G401 (cell line): ENCODE measurements at regions not wholly inside any gene's neighbourhood (a gene's known extent, or its start where the extent isn't known, plus 50 kb on each side); places are given as distances from the start of the nearest gene placed in this dataset.
A peak's percentile ranks its signal among the peaks of the same experiment; 100 is the strongest.

ENCODE experiments used
- DNase-seq: peaks from one replicate; pipeline ENCODE4 v3.0.0-alpha.2; 2015; ENCODE audit warnings: low spot score
- in situ Hi-C: cut with HindIII; loops from 2 replicates; pipeline ENCODE4 v1.10.0; 2016; ENCODE audit warnings: low sequenced_read_pairs, mixed read lengths

DNA sequence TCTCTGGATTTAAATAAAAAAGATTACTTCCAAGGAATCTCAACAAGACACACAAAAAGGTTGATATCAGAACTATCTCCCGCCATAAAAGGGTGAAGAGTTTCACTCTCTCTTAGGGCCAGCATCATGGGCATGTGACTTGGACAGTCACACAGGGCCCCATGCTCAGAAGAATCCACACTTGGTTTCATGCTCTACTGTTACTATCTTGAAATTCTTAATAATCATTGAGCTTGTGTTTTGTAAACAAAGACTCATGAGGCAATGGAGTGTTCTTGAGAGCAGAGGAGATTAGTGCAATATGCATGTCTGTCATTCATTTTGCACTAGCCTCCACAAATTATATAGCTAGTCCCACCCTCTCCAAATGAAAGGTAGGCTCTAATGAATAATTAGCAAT lies 58.4 kb downstream of the HMHB1 start:
- in situ Hi-C loops: no loop called here
- no peak for DNase-seq

DNA sequence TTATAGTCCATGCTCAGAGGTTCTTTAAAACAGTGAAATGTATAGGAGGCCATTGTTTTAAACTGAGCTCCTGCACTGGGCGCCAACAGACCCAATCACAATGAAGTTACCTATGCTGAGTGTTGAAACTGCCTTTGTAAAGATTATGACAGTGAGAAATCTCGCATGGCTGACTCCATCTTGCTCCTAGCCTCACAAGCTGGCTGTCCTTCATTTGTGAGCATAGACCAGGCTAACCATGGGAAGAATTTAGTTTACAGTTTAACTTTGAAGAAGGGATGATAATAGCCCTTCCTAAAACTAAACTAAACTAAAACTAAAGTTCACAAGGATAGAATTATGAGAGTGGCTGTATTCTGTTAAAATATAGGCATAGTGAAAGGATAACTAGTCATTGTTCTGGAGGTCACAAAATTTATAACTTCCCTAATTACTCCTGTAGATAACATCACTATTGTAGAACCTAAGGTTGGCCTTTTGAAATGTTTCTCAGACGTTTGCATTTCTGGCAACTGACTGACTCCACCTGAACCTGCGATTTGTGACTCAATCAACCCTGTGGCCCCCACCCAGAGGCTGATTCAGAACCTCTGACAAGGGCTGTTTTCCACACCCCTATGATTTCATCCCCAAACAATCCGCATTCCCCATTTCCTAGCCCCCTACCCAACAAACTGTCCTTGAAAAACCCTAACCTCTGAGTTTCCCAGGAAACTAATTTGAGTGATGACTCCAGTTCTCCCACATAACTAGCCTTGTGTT lies 59.1 kb downstream of the HMHB1 start:
- in situ Hi-C loops: no loop called here
- no peak for DNase-seq

DNA sequence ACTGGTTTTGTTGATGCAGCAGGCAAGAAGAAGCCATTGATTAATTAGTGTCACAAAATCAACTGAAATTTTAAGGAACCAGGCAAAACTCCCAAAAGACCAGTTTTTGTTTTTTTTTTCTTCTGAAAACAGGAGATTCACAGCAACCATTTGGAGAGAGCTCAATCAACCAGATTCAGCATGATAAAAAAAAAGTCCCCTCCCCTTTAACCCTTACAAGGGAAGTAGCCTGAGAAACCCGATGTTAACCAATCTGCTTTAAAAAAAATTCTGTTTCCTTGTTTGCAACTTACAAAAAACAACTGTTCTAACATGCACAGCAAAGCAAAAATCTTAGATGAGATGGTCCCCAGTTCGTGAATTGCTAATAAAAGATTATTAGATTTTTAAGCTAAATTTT lies 59.7 kb downstream of the HMHB1 start:
- in situ Hi-C loops: no loop called here
- DNase-seq: no peak

DNA sequence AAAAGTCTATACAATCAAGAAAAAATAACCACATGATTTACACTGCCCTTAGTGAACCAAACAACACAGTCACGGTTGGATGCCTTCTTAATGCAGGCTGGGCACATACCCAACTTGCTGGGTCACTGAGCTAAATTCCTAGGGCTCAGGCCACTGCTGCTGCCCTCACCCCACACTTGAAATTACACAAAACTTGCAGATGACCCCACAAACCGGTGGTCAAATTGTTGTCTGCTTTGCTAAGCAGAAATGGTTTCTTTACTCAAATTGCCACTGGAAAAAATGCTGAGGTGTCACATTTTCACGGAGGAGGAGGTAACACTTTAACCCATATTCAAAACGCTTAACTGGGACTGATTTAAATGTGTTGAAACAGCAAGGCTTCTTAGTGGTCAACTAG lies 62.4 kb downstream of the HMHB1 start:
- DNase-seq: peak; percentile 23
- in situ Hi-C loops: no loop called here

DNA sequence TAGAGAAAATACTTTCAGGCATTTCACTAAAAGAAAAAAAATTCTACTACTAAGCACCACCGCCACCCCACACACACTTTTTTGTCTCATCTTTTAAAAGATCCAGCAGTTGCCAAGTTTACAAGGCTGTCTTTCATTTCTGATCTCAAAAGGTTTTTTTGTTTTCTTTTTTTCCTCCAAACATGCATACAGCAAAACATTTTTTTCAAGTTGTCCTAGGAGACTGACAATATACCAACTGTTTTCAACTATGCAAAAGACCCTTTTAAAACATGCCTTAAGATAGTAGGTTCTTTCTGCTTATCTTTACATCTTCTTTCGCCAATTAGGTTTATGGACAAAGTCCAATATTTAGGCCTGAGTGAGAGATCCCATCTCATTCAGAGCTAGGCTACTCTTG lies 65.2 kb downstream of the HMHB1 start:
- in situ Hi-C loops: no loop called here
- no peak for DNase-seq

DNA sequence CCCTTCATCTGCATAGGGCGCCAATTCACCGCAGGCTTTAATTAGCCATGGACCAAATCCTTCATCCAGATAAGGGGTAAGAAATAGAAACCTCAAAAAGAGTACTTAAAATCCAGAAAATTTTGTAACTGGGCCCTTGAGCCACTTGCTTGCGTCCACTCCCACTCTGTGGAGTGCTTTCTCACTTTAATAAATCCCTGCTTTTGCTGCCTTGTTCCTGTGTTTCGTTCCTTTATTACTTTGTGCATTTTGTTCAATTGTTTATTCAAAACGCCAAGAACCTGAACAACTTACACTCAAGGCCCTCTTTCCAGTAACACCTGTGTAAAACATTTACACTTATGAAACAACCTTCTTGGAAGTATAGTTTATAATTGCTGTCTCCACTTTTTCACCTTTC lies 66.5 kb downstream of the HMHB1 start:
- DNase-seq: no peak
- in situ Hi-C loops: no loop called here

DNA sequence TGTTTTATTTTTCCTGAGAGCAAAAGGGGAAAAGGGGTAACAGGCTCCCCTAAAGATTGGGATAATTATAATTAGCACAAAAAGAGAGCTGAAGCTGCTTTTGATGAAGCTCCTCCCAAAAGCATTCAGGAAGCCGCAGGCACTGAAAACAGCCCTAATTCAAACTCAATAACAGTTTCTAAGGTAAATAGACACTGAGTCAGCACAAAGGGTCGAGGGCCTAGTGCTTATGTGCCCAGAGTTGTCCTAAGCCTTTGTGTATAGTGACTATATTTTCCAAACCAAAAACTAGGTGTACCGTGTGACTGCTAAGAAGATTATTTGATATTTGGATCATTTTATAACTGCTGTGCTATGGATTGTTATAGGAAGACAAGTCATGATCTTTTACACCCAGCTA lies 67.7 kb downstream of the HMHB1 start:
- no peak for DNase-seq
- in situ Hi-C loops: no loop called here

DNA sequence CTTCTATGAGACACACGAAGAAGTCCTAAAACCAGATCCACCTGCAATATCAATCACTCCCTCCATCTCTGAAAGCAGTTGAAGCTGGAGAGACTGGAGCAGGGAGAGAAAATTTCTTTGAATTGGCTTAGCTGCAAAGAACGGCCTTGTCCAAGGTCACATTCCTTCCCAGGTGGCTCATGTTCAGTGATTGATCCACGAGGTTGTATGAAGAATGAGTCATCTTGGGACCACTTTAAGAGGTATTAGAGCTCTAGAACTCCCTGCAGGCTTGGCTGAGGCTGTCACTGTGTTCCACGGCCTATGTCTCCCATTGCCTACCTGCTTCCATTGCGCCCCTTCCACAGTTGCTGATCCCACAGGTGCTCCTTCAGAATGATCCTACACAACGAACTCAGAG lies 68.2 kb downstream of the HMHB1 start:
- in situ Hi-C loops: no loop called here
- no peak for DNase-seq

DNA sequence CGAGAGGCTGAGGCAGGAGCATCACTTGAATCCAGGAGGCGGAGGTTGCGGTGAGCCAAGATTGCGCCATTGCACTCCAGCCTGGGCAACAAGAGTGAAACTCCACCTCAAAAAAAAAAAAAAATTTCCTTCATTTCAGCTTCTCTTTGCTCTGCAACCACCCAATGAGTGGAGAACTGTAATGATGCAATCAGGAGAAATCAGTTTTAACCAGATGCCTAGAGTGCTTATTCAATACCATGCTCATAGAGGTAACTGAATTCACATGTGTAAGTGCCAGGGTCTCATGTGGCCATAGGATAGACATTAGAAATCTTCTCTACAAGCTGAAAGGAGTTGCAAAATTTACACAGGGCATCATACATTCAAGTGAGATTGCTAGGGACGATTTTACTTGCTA lies 70.6 kb downstream of the HMHB1 start:
- DNase-seq: no peak
- in situ Hi-C loops: no loop called here

DNA sequence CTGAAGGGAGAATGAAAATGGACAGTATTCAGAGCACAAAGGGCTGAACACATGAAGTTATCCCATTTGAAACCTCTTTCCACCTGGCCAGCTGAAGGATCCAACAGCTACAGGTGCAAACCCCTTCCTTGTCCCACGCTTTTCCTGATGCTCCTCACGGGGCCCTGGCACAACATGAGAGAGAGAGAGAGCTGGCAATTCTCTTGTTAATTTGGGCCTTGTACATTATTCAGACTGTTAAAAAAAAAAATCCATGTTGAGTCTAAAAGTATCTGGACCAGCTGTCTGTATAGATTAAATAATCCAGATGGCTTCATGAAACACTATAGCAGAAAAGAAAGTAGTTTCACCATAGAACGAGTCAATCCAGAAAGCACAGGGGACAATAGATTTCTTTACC lies 74.1 kb downstream of the HMHB1 start:
- no peak for DNase-seq
- in situ Hi-C loops: no loop called here

DNA sequence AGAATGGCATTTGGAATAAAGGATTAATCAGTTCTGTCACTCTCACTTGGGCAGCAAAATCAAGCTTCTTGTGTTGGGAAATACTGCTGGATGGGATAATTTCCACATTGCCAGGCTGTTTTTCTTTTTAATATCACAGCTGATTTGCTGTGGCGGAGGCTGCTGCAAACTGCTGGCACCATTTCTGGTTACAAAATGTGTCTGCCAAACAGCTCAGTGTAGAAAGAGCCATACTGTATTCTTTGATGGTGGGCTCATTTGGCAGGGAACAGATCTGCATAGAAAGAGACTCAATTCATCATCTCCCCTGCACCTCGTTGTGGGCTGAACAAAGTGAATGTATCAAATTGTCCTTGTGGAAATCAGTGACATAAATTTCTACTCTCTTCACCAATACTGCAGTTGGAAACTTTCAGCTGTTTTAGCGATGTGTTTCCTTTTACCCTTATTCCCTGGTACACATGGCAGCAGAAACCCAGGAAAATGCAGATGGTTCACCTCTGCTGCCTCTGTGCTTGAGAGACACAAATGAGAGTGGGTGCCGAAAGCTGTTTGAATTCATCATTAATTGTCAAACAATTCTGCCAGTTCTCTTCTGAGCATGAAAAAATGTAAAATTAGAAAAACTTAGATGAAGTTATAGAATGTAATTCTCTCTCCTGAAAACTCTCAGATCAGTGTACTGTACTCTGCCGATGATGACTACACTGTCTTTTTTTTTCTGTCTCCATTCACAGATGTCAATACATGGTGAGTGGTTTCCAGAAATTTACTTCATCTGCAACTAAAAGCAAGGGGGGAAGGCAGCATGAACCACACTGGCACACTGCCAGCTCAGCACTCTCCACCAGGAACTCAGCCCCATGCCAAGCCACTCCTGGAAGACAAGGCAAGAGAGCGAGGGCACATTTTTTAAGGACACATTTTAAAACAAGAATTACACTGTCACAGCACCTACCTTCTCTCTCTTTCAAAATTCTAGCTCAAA lies 75.0 kb downstream of the HMHB1 start:
- peak; percentile 17 for DNase-seq
- in situ Hi-C loops: no loop called here

DNA sequence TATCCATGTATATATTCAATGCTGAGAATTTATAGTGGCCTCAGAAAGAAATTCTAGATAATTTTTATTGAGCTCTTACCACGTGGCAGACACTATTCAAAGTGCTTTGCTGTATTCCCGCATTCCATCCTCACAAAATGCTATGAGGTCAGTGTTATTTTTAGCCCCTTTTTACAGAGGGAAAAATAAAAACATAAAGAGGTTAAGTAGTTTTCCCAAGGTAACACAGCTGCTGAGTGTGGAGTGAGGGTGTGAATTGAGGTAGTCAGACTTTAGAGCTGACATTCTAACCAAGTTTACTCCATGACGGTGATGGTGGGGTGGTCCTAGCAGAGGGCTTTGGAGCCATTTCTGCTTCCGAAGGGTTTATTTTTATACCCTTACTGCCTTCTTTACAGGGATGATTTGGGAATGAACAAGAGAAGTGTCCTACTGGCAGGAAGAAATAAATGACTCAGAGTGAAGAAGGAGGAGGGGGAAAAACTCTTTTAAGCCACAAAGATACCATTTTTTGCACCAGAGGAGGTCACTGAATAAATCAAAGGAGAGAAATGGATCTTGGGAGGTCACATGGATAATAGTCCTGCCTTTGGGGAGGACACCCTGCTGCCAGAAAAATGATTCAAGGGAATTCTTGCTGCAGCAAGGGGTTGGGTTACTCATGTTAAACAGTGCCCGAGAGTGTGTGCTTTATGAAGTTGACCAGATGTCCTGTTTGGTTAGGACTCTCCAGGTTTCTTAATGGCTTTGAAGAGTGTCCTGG lies 76.1 kb downstream of the HMHB1 start:
- no peak for DNase-seq
- in situ Hi-C loops: no loop called here

DNA sequence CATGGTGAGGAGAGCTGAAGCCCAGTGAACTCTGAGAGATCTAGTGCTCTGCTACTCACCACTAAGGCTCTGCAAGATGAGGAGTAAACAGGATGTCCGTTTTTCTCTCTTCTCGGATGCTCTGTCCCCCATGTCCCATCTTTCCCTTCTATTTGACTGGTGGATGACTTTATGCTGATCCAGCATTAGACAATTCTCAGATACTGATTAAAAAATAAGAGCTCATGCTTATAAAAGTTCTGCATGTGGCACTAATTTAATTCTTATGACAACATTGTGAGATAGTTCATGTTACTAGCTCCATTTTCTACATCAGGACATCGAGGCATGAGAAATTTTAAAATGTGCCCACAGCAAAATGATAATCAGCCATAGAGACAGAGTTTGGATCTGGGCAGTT lies 77.0 kb downstream of the HMHB1 start:
- no peak for DNase-seq
- in situ Hi-C loops: no loop called here

DNA sequence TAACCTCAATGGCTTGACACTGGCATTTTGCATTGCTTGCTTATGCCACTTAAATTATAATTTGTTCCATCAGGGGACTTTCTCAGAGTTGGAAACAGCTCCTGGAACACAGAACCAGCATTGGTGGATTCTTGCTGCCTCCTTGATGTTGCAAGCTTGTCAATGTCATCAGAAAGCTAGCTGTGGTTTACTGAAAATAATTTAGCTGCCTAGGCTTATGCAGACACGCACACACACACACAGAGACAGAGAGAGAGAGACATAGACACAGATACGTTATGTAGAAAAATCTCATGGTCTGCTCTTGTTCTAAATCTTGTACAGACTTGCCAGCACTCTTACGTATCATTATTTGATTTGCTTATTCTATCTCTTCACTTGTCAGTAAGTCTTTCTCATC lies 78.0 kb downstream of the HMHB1 start:
- in situ Hi-C loops: no loop called here

DNA sequence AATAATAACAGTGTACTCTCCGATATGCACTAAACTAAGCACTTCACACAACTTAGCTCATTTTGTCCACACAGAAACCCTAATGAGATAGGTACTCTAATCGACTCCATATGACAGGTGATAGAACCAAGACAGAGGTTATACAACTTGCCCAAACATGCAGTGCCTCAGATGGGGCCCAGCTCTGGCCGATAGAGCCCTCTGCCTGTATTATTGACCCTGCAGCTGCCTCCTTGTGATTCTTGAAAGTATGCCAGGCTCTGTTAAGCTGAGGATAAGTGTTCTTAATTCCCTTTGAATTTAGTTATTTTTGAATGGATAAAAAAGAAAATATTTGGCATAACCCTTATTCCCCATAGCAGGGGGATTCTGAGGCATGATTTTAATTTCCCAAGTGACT lies 78.5 kb downstream of the HMHB1 start:
- in situ Hi-C loops: no loop called here

More for the DNA sequence above, 78.0 kb downstream of the HMHB1 start:
- no peak for DNase-seq

DNA sequence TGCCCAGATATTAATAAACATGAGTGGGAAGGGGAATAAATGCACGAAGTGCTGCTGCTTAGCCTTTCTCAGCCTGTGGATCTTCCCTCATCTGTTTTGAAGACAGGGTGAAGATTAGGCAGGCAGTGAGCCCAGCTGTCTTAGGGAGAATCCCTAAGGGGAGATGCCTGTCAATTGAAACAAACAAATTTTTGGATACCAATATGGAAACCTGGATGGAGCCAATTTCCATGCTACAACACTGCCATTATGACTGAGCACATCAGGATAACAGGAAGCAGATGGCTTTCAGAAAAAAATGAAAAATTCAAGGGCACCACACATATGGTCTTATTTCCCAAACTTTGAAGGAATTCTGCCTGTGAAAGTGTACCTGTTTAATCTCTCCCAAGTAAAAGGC lies 80.3 kb downstream of the HMHB1 start:
- in situ Hi-C loops: no loop called here

More for the DNA sequence above, 78.5 kb downstream of the HMHB1 start:
- DNase-seq: no peak

DNA sequence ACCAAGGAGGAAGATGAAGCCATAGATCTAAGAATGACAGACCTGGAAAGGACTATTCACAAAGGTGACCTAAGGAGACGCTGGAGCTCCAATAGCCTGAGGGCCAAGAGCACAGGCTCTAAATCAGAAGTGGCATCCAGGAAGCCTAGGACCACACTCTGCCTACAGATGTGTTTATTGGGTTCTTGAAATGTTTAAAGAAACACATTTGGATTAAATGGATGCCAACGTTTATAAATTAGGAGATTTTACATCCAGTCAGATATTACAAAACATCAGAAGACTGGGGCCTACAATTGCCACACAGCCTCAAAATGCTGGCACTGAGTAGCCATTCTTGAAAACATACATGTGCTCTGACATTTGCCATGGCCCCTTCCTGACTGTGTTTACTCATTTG lies 80.9 kb downstream of the HMHB1 start:
- in situ Hi-C loops: no loop called here
- DNase-seq: no peak

More for the DNA sequence above, 80.3 kb downstream of the HMHB1 start:
- no peak for DNase-seq

DNA sequence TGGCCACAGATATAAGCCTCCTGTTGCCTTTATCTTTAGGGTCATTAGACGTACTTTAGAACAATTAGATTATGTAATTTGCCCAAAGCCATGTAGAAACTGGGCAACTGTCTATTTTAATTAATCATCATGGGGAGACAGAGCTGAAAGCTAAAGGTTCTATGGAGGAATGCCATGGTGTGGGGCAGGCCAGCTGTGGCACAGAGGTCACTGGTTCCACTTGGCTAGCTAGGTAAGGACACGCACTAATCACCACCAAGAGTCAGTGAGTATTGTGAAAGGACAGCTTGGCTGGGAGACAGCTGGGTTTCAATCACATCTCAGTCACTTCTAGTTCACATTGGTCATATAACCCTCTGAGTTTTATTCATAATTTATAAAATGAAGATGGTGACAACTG lies 81.7 kb downstream of the HMHB1 start:
- in situ Hi-C loops: no loop called here
- no peak for DNase-seq

DNA sequence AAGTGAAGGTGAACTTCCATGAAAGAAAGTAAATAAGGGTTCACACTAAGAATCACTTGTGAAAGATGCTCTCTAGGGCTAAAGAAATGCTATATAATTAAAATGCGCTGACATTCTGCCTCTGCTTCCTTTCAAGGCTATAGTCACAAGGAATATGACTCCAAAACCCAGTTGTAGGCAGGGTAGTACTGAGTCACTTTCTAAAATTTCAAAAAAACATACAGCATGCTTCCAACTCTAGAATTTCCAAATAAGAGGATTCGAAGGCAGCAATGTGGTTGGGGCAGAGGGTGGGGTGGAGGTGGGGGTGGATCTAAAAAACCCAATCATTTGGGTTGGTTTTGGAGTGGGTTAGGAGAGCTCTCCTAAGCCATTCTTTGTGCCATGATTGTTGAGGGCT lies 84.6 kb downstream of the HMHB1 start:
- in situ Hi-C loops: no loop called here
- no peak for DNase-seq

DNA sequence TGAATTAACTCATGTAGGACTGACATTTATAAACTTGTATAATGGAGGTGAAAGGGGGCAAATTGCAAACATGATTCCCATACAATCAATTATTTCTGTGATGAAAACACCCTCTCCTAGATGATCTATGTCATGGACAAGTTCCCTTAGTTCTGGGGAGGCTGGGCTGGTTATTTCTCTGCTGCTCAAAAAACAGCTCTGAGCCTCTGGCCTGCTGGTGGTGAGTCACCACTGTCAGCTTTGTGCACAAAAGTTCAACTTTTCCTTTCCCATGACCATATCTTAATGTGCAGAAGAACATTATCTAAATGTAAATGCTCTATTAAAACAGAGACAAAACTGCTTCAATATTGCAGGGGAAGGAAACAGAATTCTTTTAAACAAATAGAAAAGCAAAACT lies 85.0 kb downstream of the HMHB1 start:
- DNase-seq: no peak
- in situ Hi-C loops: no loop called here
